ENCODE measurements at regions not wholly inside any gene's neighbourhood (a gene's known extent, or its start where the extent isn't known, plus 50 kb on each side); places are given as distances from the start of the nearest gene placed in this dataset.

DNA sequence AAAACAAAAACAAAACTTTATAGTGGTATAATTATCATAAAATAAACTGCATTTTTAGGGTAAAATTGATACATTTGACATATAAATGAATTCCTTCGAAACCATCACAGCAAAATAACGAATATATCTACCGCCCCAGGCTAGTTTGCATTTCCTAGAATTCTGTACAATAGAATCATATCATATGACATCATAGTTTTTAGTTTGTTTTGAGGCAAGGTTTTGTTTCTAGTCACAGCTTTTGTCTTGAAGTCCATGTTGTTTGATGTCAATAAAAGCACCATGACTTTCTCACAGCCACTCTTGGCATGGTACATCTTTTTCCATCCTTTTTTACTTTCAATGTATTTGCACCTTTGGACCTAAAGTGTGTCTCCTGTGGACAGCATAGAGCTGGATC, 102.9 kb downstream of the FOXL3 start:
- ChIA-PET CTCF (no interaction called here), POLR2A (no interaction called here)
- H3K4me3 Mint-ChIP-seq: no peak overlapping the region

DNA sequence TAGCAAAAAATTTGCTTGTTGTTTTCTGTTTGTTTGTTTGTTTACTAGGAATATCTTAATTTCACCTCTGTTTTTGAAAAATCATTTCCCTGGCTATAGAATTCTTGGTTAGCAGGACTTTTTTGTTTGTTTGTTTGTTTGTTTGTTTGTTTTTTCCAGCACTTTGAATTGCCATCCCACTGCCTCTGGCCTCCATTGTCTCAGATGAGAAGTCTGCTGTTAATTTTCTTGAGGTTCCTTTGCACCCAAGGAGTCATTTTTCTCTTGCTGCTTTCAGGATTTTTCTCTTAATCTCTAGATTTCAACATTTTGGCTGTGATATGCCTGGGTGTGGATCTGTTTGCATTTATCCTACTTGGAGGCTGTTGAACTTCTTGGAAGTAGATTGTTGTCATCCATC, 105.7 kb downstream of the FOXL3 start:
- Mint-ChIP-seq H3K9me3 (ENCODE audit: insufficient read depth) (peaks cover 24% of the 10 kb centered on the region), H3K36me3 (ENCODE audit: low read depth) (peaks cover 5% of the 10 kb centered on the region), H3K4me1 (ENCODE audit: low read depth) (no peaks in the 10 kb centered on the region), H3K27ac (no peak overlapping the region), H3K27me3 (ENCODE audit: low read depth) (peaks cover 5% of the 10 kb centered on the region), H3K4me3 (no peak overlapping the region)
- ChIA-PET POLR2A (no interaction called here), CTCF (no interaction called here)
- ATAC-seq: no peak
- no peak for DNase-seq

More for the DNA sequence above, 102.9 kb downstream of the FOXL3 start:
- peaks cover 5% of the 10 kb centered on the region for H3K36me3 Mint-ChIP-seq (ENCODE audit: low read depth)
- ATAC-seq: no peak
- DNase-seq: no peak
- no peak overlapping the region for H3K27ac Mint-ChIP-seq
- H3K4me1 Mint-ChIP-seq (ENCODE audit: low read depth): no peaks in the 10 kb centered on the region
- H3K27me3 Mint-ChIP-seq (ENCODE audit: low read depth): peaks cover 5% of the 10 kb centered on the region
- peaks cover 24% of the 10 kb centered on the region for H3K9me3 Mint-ChIP-seq (ENCODE audit: insufficient read depth)

DNA sequence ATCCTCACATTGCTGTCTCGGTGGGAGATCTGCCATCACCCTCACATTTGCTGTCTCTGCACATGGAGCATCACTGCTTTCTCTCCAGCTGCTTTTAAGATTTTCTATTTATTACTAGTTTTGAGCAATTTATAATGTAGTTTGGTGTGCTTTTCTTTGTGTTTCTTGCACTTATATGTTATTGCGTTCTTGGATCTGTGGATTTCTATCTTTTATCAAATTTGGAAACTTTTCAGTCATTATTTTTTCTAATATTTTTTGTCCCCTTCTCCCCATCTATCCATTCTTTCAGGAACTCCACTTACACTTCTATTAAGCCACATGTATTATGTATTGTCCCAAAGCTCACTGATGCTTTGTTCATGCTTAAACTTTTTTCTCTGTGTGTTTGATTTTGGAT, 108.9 kb downstream of the FOXL3 start:
- H3K27ac Mint-ChIP-seq: no peak overlapping the region
- ATAC-seq (no peak), DNase-seq (no peak)
- ChIA-PET CTCF (no interaction called here), POLR2A (no interaction called here)
- peaks cover 24% of the 10 kb centered on the region for H3K9me3 Mint-ChIP-seq (ENCODE audit: insufficient read depth)
- no peak overlapping the region for H3K4me3 Mint-ChIP-seq
- no peaks in the 10 kb centered on the region for H3K4me1 Mint-ChIP-seq (ENCODE audit: low read depth)
- peaks cover 5% of the 10 kb centered on the region for H3K36me3 Mint-ChIP-seq (ENCODE audit: low read depth)
- H3K27me3 Mint-ChIP-seq (ENCODE audit: low read depth): peaks cover 5% of the 10 kb centered on the region

DNA sequence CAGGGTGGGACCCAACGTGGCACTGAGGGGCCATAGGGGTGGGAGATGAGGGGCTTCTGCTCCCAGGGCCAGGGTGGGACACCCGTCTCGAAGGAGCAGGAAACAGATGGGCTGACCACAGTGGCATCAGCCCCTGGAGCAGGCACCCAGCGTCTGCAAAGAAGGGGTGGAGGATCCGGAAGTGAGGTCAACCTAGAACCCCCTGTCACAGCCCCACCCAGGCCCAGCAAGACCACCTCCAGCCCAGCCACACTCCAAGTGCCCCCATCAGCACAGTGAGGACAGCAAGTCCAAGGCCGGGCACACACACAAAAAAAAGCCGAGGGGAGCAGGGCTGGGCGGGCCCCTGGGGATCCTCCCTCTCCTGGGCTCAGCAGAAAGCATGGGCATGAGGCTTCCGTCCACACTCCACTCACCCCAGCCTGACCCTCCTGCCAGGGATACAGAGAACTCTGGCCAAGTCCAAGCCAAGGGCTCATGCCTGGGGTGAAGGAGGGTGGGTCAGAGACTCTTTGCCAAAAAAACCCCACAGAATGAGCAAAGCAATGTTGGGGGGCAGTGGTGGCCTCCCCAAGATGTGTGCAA, 111.0 kb downstream of the FOXL3 start:
- Mint-ChIP-seq H3K9me3 (ENCODE audit: insufficient read depth) (peaks cover 12% of the 10 kb centered on the region), H3K36me3 (ENCODE audit: low read depth) (peaks cover under 1% of the 10 kb centered on the region), H3K27ac (no peak overlapping the region), H3K4me3 (no peak overlapping the region), H3K4me1 (ENCODE audit: low read depth) (no peaks in the 10 kb centered on the region), H3K27me3 (ENCODE audit: low read depth) (peaks cover under 1% of the 10 kb centered on the region)
- ChIA-PET CTCF (no interaction called here), POLR2A (no interaction called here)
- no peak for DNase-seq
- no peak for ATAC-seq

DNA sequence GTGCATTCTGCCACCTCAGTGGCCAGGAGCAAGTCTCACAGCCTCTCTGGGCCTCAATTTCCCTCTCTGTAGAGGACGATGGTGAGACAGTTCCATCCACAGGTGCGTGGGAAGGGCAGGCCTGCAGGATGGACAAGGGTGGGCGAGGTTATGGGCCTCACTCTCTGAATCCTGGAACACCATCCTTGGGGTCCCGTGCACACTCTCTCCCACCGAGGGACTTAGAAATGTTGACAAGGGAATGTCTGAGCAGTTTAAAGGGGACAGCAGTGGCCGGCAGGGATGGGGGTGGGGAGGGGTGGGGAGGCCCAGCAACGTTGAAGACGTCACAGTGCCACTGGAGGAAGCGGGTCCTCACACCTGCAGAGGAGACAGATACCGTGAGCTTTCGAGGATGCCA, 111.5 kb downstream of the FOXL3 start:
- no peak overlapping the region for H3K4me3 Mint-ChIP-seq
- H3K36me3 Mint-ChIP-seq (ENCODE audit: low read depth): no peaks in the 10 kb centered on the region
- no peak for DNase-seq
- no peaks in the 10 kb centered on the region for H3K27me3 Mint-ChIP-seq (ENCODE audit: low read depth)
- ChIA-PET CTCF (no interaction called here), POLR2A (no interaction called here)
- ATAC-seq: no peak
- no peaks in the 10 kb centered on the region for H3K4me1 Mint-ChIP-seq (ENCODE audit: low read depth)
- peaks cover 7% of the 10 kb centered on the region for H3K9me3 Mint-ChIP-seq (ENCODE audit: insufficient read depth)
- H3K27ac Mint-ChIP-seq: no peak overlapping the region

DNA sequence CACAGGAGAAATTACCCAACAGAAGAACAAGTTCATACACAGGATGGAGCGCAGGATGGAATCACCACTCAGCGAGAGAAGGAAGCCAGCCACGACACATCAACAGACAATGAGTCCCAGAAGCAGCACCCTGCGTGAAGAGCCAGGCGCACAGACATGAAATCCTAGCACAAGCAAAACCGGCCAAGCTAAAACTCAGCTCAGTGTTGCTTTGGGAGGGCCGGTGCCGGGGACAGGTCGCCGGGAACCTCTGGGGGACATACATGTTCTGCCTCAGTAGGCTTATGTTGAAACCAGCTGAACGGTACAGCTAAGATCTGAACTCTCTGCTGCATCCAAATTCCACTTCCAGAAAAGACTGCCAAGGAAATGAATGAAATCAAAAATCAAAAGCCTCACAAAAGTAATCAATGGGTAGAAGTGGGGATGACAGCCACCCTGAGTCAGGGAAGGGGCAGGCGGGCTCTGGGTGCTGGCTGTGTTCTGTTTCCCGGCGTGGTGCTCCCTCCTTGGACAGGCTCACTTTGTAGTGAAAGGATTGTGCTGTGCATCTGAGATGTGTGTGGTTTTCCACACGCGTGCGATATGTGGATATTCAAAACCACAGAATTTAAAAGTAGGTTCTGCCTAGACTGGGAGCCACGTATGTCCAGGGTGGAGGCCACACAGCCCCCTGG, 114.7 kb downstream of the PDGFA start:
- no peaks in the 10 kb centered on the region for H3K4me1 Mint-ChIP-seq (ENCODE audit: low read depth)
- no peak overlapping the region for H3K27ac Mint-ChIP-seq
- CTCF ChIA-PET: no interaction called here
- POLR2A ChIA-PET: no interaction called here
- H3K9me3 Mint-ChIP-seq (ENCODE audit: insufficient read depth): no peaks in the 10 kb centered on the region
- ATAC-seq (no peak), DNase-seq (no peak)
- no peaks in the 10 kb centered on the region for H3K36me3 Mint-ChIP-seq (ENCODE audit: low read depth)
- no peak overlapping the region for H3K4me3 Mint-ChIP-seq
- peaks cover 2% of the 10 kb centered on the region for H3K27me3 Mint-ChIP-seq (ENCODE audit: low read depth)

DNA sequence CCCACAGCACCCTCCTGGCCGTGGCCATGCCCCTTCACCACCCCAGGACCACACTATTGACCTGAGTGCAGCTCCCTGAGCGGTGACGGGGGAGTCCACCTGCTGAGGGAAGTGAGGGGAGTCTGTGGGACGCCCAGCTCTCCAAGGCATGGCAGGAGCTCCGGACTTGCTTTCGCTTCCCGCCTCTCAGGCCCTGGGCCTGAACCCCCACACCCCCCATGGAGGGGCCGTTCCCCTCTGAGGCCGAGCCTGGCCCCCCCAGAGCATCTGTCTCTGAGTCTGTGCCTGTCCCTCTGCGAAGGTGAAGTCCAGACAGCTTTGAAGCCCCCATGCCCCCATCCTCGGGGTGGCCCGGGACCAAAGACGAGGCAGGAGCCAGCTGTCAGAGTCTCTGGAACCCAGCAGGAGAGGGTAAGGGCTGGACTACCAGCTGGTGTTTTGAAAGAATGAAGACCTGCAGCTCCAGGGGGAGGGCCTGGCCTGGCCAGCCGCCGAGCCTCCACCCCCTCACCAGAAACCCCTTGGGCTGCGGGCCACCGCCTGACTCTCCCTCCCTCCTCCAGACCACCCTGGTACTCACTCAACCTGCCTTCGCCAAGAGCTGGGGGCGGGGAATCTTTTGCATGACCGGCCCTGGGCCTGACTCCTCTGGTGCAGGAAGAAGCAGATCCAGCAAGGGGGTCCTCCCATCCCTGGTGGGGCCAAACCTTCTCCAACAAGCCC, 114.0 kb downstream of the PDGFA start:
- Mint-ChIP-seq H3K9me3 (ENCODE audit: insufficient read depth) (no peaks in the 10 kb centered on the region), H3K27ac (no peak overlapping the region), H3K4me3 (no peak overlapping the region), H3K4me1 (ENCODE audit: low read depth) (no peaks in the 10 kb centered on the region), H3K36me3 (ENCODE audit: low read depth) (no peaks in the 10 kb centered on the region), H3K27me3 (ENCODE audit: low read depth) (peaks cover 2% of the 10 kb centered on the region)
- ChIA-PET POLR2A (no interaction called here), CTCF (no interaction called here)
- ATAC-seq (no peak), DNase-seq (no peak)

DNA sequence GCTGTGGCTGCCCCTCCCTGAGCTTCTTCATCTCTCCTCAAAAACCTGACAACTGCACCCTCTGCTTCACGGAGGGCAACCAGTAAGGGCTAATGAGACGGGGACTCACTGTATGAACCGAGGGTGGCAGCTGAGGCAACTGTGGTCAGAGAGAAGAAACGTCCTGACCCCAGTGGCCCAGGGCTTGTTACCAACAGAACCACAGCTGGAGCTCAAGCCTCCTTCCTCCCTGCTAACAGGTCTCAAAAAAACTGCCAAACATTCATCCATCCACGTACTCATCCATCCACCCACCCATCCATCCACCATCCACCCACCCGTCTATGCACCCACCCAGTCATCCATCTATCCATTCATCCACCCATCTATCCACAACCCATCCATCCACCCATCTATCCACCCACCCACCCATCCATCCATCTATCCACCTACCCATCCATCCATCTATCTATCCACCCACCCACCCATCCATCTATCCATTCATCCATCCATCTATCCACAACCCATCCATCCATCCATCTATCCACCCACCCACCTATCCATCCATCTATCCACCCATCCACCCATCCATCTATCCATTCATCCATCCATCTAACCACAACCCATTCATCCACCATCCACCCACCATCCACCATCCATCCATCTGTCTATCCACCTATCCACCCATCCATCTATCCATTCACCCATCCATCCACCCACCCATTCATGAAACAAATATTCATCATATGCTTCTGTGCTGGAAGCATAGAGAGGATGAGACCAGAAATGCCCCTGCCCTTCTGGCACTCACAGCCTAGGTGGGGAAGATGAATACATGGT, 111.7 kb downstream of the PDGFA start:
- Mint-ChIP-seq H3K9me3 (ENCODE audit: insufficient read depth) (no peaks in the 10 kb centered on the region), H3K4me3 (no peak overlapping the region), H3K27me3 (ENCODE audit: low read depth) (peaks cover 2% of the 10 kb centered on the region), H3K4me1 (ENCODE audit: low read depth) (no peaks in the 10 kb centered on the region), H3K27ac (no peak overlapping the region), H3K36me3 (ENCODE audit: low read depth) (no peaks in the 10 kb centered on the region)
- ChIA-PET POLR2A (no interaction called here), CTCF (no interaction called here)
- ATAC-seq (no peak), DNase-seq (no peak)

DNA sequence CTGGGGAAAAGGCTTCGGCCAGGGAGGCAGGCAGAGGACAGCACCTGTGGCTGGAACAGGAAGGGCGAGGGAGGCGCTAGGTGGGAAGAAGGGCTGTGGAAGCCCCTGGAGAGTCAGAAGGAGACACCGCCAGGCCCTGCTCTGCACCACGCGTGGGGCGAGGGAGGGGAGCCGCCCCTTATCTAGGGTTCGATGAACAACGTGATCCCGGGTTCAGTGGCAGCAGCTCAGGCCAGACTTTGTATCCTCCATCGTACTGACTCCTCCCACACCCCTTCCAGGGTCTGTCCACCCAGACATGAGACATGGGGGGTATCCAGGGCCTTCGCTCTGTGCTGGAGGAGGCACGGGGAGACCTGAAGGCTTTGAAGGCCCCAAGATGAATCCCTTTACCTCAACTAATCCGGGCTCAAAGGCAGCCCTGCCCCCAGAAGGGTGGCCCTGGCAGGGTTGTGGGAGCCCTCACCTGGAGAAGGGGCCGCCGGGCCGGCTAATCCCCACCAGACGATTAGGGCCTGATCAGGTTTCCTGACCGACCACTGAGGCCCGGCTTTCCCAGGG, 110.8 kb downstream of the PDGFA start:
- no peak for ATAC-seq
- ChIA-PET POLR2A (no interaction called here), CTCF (no interaction called here)
- Mint-ChIP-seq H3K4me3 (no peak overlapping the region), H3K36me3 (ENCODE audit: low read depth) (no peaks in the 10 kb centered on the region), H3K27me3 (ENCODE audit: low read depth) (peaks cover 2% of the 10 kb centered on the region), H3K4me1 (ENCODE audit: low read depth) (no peaks in the 10 kb centered on the region), H3K27ac (no peak overlapping the region), H3K9me3 (ENCODE audit: insufficient read depth) (no peaks in the 10 kb centered on the region)
- no peak for DNase-seq

DNA sequence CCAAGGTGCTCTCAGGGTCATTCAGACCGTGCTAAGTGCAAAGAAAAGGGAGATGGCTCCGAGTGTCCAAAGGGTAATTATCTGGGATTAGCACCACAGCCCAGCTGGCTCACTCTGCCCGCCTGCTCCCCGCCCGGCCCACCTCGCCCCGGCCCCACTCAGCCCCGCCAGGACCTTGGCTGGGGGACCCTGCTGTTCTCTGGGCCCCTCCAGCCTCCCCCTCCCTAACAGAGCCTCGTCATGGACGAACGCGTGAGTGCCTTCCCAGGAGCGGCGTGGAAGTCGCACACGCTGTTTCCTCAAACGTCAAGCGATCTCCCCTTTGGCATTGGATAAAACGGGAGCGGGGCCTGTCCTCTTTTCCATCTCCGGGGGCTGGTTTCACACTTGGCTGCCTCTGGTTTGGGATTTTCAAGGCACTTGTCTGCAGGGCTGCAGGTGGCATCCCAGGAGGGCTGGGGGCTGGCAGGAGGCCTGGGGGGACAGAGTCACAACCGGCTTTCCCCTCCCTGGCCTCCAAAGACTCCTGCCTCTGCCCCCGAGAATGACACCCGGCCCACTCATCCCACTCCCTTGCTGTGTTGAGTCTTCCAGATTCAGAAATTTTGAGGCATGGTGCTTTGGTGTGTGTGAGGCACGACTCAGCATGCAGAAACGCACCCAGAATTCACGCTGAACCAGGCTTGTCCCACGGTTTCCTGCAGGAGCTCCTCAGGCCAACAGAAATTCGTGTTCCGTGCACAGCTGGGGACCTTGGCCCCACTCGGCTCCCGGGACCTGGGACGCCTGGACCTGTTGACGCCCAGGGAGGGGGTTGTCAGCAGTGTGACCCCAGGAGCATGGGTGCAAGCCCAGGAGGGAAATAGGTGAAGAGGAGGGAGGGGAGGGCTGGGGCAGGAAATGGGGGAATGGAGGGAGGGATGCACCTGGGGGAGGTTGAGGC, 110.0 kb downstream of the PDGFA start:
- POLR2A ChIA-PET: no interaction called here
- H3K27me3 Mint-ChIP-seq (ENCODE audit: low read depth): peaks cover 2% of the 10 kb centered on the region
- no peaks in the 10 kb centered on the region for H3K36me3 Mint-ChIP-seq (ENCODE audit: low read depth)
- CTCF ChIA-PET: no interaction called here
- no peaks in the 10 kb centered on the region for H3K4me1 Mint-ChIP-seq (ENCODE audit: low read depth)
- ATAC-seq (no peak), DNase-seq (no peak)
- H3K27ac Mint-ChIP-seq: no peak overlapping the region
- H3K9me3 Mint-ChIP-seq (ENCODE audit: insufficient read depth): no peaks in the 10 kb centered on the region
- H3K4me3 Mint-ChIP-seq: no peak overlapping the region

DNA sequence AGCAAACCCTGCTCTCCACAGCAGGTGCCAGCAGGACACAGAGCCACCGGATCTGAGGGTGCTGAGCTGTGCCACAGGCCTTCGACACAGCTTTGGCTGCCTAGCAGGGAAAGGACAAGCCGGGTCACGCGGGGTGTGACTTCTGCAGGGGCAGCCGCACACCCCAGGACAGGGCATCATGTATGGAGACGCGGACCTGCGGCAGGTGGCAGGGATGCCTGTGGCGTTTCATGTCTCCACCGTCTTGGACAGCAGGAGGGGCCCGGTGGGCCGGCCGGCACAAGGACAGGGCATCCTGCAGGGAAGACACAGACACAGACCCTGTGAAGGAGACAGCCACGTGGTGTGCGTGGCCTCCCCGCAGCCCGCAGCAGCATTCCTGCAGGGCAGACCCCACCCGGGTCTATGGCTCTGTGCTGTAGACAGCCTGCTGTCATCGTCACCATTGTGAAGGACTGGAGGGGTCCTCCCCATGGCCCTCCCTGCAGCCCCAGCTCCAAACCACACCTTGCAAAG, 109.2 kb downstream of the PDGFA start:
- H3K4me3 Mint-ChIP-seq: no peak overlapping the region
- no peaks in the 10 kb centered on the region for H3K36me3 Mint-ChIP-seq (ENCODE audit: low read depth)
- H3K27ac Mint-ChIP-seq: no peak overlapping the region
- H3K9me3 Mint-ChIP-seq (ENCODE audit: insufficient read depth): no peaks in the 10 kb centered on the region
- ChIA-PET POLR2A (no interaction called here), CTCF (no interaction called here)
- H3K27me3 Mint-ChIP-seq (ENCODE audit: low read depth): peaks cover 2% of the 10 kb centered on the region
- DNase-seq (no peak), ATAC-seq (no peak)
- H3K4me1 Mint-ChIP-seq (ENCODE audit: low read depth): no peaks in the 10 kb centered on the region

All from activated CD8-positive, alpha-beta T cell treated with anti-CD3 and anti-CD28 coated beads, Interleukin-2, amount 10 ng/mL, durations not matched to agents 7 days and 5 days (primary cell).